ENCODE measurements at regions not wholly inside any gene's neighbourhood (a gene's known extent, or its start where the extent isn't known, plus 50 kb on each side); places are given as distances from the start of the nearest gene placed in this dataset.
"Not testable (repeated sequence)": the region's sequence is repeated elsewhere in the genome, so short reads cannot be mapped to it uniquely, and the experiment has no call there.

DNA sequence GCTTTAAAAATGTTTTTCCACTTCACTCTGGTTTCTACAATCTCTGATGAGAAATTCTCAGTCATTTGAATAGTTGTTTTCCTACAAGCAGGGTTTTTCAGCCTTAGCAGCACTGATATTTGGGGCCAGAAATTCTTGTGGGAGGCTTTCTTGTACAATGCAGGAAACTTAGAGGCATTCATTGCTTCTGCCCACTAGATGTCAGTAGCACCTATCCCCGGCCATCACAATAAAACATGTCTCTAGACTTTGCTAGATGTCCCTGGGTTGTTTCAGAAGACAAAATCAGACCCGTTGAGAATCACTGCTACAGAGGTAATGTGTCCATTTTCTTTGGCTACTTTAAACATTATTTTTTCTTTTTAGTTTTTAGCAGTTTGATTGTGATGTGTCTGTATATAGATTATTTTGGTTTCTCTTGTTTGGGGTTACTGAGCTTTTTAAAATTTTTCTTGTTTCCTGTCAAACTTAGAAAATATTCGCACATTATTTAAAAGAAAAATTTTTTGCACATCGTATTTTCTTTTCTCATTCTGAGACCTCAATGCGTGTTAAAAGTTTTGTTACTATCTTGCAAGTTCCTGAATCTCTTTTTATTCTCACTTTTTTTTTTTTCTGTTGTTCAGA is 60.8 kb upstream of the CCDC179 start:
- DNase-seq (ENCODE audit: low spot score): peak; percentile 15

DNA sequence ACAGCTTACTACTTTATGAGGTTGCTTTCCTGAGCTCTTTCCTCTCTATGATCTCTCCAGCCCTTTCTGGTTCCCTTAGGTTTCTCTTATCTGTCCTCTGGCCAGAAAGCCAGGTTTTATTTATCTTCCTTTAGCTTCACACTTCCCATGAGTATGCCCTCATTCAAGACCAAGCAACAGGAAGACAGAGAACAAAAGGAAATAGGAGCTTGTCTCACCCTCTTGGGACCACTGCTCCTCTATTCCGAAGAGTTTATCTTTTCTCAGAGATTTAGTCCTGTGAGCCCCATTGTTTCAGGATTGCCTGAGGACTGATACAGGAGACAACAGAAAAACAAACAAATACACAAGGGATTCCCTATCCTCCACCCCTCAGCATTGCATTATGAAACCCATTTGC is 62.4 kb upstream of the CCDC179 start:
- no peak for DNase-seq (ENCODE audit: low spot score)

DNA sequence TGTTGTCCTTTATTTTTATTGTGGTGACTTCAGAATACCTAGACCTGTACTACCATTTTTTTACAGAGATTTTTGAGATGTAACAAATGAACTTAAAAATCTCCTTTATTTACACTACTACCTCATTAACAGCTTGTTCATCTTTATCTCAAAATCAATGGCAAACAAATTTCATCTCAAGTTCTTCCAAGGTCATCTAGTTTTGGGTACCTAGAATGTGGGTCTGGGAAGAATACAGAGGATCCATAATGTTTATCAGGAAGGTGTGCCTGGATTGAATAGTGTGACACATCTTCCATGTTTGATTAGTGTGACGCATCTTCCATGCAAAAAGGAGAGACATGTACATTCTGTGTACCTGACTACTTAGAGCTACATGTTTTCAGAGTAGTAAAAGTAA is 63.3 kb upstream of the CCDC179 start:
- no peak for DNase-seq (ENCODE audit: low spot score)

DNA sequence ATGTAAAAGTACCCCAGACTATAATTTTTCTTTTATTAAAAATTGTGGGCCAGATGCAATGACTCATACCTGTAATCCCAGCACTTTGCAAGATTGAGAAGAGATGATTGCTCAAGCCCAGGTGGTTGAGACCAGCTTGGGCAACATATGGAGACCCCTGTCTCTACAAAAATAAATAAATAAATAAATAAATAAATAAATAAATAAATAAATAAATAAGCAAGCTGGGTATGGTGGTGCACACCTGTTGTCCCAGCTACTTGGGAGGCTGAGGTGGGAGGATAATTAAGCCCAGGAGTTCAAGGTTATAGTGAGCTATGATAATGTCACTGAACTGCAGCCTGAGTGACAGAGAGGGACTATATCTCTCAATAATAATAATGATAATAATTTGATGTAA is 66.1 kb upstream of the CCDC179 start:
- DNase-seq (ENCODE audit: low spot score): no peak

- DNase-seq (ENCODE audit: low spot score): no peak
Measured at GRCh38 chr11:22927793-22928192, 67.5 kb upstream of the CCDC179 start.

- no peak for DNase-seq (ENCODE audit: low spot score)
Measured at GRCh38 chr11:22928207-22928917, 68.1 kb upstream of the CCDC179 start.

DNA sequence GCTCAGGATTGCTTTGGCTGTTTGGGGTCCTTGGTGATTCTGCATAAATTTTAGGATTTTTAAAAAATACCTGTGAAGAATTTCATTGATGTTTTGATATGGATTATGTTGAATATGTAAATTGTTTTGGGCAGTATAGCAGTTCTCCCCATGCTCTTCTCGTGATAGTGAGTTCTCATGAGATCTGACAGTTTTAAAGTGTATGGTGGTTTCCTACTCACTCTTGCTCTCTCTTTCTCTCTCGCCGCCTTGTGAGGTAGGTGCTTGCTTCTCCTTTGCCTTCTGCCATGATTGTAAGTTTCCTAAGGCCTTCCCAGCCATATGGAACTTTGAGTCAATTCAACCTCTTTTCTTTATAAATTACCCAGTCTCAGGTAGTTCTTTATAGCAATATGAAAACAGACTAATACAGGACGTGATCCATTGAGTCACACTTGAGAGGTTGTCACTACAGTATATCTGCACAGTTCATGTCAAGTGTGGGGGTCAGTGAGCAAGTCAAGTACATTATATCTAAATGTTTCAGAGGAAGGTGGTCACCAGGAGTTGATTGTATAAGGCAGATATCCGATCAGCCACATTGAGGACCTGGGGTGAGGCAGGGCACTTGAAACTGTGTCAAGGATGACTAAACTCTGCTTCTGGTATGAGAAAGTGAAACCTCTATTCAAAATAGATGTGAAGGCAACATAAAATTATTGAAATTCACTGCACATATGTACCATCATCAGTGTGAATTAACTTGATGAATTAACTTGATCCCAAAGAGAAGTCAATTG is 70.7 kb upstream of the CCDC179 start:
- no peak for DNase-seq (ENCODE audit: low spot score)

DNA sequence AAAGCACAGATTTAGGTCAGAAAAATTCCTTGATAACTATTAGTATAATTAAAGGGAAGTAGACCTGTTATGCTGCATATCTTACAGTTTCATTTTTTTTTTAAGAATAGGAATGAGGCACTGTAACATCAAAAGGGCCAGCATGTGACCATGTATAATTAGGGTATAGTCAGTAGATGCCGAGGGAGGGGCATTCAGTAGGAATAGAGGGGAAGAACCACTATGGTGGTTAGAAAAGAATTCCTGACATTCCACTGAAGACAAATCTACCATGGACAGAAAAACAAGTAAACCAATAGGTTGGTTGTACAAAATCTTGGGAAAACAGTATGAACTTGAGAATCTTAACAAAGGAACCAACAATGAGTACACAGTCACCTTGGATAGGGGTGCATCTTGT is 78.4 kb upstream of the CCDC179 start:
- no peak for DNase-seq (ENCODE audit: low spot score)

- not testable (repeated sequence) for DNase-seq (ENCODE audit: low spot score)
Measured at GRCh38 chr11:22941544-22941943, 81.3 kb upstream of the CCDC179 start.

GRCh38 chr11:22957786-22958185 is 97.5 kb upstream of the CCDC179 start:
- no peak for DNase-seq (ENCODE audit: low spot score)

GRCh38 chr11:22974251-22974650 is 114.0 kb upstream of the CCDC179 start:
- no peak for DNase-seq (ENCODE audit: low spot score)

- no peak for DNase-seq (ENCODE audit: low spot score)
Measured at GRCh38 chr11:22976146-22976545, 115.9 kb upstream of the CCDC179 start.

GRCh38 chr11:22982903-22983302 is 122.6 kb upstream of the CCDC179 start:
- DNase-seq (ENCODE audit: low spot score): no peak

- DNase-seq (ENCODE audit: low spot score): no peak
Measured at GRCh38 chr11:22984045-22984444, 123.8 kb upstream of the CCDC179 start.

DNA sequence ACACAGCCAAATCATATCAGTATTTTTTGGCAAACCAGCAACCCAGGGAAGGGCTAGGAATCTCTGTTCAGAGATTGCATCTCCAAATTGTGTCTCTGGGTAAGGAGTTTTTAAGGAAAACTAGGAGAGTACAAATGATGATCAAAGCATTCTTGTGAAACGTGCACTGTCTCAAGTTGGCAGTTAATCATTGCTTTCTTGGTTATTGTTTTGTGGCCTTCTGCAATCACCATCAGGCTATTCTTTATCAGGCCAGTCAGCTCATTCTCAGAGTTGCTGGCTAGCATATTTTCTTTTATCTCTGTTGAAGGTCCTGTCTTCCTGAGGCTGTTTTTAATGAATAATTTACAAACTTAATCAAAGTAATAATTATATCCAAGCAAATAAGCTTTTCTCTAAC is 129.1 kb upstream of the CCDC179 start:
- DNase-seq (ENCODE audit: low spot score): no peak

DNA sequence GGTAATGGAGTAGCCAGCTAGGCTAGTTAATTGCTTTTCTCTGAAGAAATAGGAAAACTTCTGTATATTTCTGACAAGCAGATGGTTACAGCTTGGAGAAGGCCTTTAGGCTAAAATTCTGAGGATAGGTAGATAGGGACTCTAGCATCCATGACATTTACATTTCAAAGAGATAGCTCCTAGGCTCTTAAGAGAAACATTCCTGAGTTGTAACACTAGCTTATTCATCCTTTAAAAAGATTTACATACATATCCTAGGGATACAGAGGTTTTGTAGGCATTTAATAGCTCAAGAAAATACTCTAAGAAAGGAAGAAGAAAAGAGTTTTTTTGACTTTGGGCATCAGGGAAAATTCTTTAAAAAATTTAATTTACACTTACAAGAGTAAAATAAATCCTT is 130.9 kb upstream of the CCDC179 start:
- no peak for DNase-seq (ENCODE audit: low spot score)

DNA sequence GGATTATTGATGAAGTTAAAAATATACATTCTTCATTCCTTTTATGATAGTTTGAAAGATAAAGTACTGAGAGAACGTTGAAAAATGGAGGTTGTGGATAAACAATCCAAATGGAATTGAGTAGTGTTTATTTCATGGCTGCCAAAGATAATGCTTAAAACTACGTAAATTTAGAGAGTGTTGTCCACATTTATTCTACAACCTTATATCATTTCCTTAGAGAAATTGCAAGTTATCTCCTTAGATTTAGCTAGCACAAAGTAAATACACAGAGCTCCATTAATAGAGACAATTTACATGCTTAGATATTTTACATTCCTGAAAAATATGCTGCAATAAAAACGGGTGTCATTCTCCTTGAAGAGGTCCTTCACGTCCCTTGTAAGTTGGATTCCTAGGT is 146.5 kb upstream of the CCDC179 start:
- no peak for DNase-seq (ENCODE audit: low spot score)

DNA sequence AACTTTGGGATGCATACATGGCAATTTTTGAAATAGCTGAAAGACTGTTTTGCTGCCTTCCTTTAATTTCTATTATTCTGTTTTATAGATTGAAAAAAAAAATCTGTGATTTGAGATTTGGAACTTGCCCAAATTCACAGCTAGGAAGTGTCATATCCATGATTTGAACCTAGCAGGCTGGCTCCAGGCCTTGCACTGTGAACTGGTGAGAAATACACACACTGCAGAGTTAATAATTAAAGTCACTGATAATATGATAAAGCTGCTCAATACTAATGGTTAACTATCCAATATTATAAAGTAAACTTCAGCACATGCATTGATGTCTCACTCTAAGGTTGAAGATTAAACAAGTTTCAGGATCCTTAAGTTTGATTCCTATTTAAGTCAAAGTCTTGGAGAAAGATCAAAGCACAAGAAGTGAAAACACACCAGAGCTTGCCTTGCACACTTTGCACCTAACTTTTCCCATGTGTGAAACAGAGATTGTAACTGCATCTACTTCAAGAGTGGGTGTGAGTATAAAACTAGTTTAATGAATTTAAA is 150.6 kb upstream of the CCDC179 start:
- no peak for DNase-seq (ENCODE audit: low spot score)

- DNase-seq (ENCODE audit: low spot score): no peak
Measured at GRCh38 chr11:23012930-23013329, 152.7 kb upstream of the CCDC179 start.

- DNase-seq (ENCODE audit: low spot score): no peak
Measured at GRCh38 chr11:23013509-23013908, 153.2 kb upstream of the CCDC179 start.

- DNase-seq (ENCODE audit: low spot score): peak; percentile 27
Measured at GRCh38 chr11:23021287-23021863, 161.1 kb upstream of the CCDC179 start.

DNA sequence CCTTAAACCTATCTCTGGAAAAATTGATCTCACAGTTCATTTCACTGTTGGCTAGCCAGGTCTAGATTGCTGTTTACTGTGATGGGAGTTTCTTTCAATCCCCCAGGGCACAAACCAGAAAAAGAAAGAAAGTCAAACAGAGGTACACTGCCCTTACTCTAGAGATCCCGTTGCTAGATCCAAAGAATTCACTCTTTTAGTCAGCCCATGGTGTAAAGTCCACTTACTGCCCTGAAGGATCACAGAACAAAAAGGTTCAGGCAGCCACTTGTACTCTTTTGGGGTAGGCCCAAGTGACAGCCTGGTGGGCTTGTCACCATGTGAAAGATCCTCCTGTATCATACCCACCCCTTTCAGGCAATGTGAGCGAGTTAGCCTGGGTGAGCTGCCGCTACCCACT is 162.6 kb upstream of the CCDC179 start:
- DNase-seq (ENCODE audit: low spot score): no peak

- DNase-seq (ENCODE audit: low spot score): no peak
Measured at GRCh38 chr11:23023319-23023718, 163.0 kb upstream of the CCDC179 start.
